GM19455 (cell line): ENCODE measurements at regions not wholly inside any gene's neighbourhood (a gene's known extent, or its start where the extent isn't known, plus 50 kb on each side); places are given as distances from the start of the nearest gene placed in this dataset.

Experiments
- ATAC-seq: cut with Tn5 transposase; IDR thresholded peaks from one replicate; pipeline ENCODE4 v1.9.1; 2021; ENCODE audit not compliant: unreplicated experiment

GRCh38 chr5:97400537-97400936 is 217.5 kb upstream of the RIOK2 start:
- ATAC-seq = no peak

- no peak for ATAC-seq
Measured at GRCh38 chr5:97405941-97406340, 222.9 kb upstream of the RIOK2 start.

- no peak for ATAC-seq
Measured at GRCh38 chr5:97406946-97407676, 224.1 kb upstream of the RIOK2 start.

- no peak for ATAC-seq
Measured at GRCh38 chr5:97408331-97408730, 225.3 kb upstream of the RIOK2 start.

- no peak for ATAC-seq
Measured at GRCh38 chr5:97412959-97413358, 229.9 kb upstream of the RIOK2 start.

- no peak for ATAC-seq
Measured at GRCh38 chr5:97417986-97418385, 234.9 kb upstream of the RIOK2 start.

GRCh38 chr5:97418462-97418861 is 235.4 kb upstream of the RIOK2 start:
- no peak for ATAC-seq

- ATAC-seq = no peak
Measured at GRCh38 chr5:97420646-97421045, 237.6 kb upstream of the RIOK2 start.

GRCh38 chr5:97422678-97423077 is 239.6 kb upstream of the RIOK2 start:
- no peak for ATAC-seq

GRCh38 chr5:97425511-97425910 is 242.5 kb upstream of the RIOK2 start:
- ATAC-seq = no peak

GRCh38 chr5:97427235-97427634 is 244.2 kb upstream of the RIOK2 start:
- ATAC-seq = no peak

GRCh38 chr5:97434021-97434420 is 251.0 kb upstream of the RIOK2 start:
- ATAC-seq = no peak

- no peak for ATAC-seq
Measured at GRCh38 chr5:97436405-97436804, 253.4 kb upstream of the RIOK2 start.

GRCh38 chr5:97443740-97444139 is 260.7 kb upstream of the RIOK2 start:
- no peak for ATAC-seq

- no peak for ATAC-seq
Measured at GRCh38 chr5:97449172-97449571, 266.1 kb upstream of the RIOK2 start.

- ATAC-seq = no peak
Measured at GRCh38 chr5:97452646-97453045, 269.6 kb upstream of the RIOK2 start.

- no peak for ATAC-seq
Measured at GRCh38 chr5:97453263-97453662, 270.2 kb upstream of the RIOK2 start.

GRCh38 chr5:97454015-97454414 is 271.0 kb upstream of the RIOK2 start:
- no peak for ATAC-seq

- no peak for ATAC-seq
Measured at GRCh38 chr5:97455996-97456395, 272.9 kb upstream of the RIOK2 start.

GRCh38 chr5:97458851-97459250 is 275.8 kb upstream of the RIOK2 start:
- peak; percentile 64 for ATAC-seq

GRCh38 chr5:97471951-97472350 is 288.9 kb upstream of the RIOK2 start:
- no peak for ATAC-seq

GRCh38 chr5:97475847-97476246 is 292.8 kb upstream of the RIOK2 start:
- no peak for ATAC-seq

- no peak for ATAC-seq
Measured at GRCh38 chr5:97476852-97477534, 293.9 kb upstream of the RIOK2 start.
